Liver (tissue), 3 donors: ENCODE measurements at regions not wholly inside any gene's neighbourhood (a gene's known extent, or its start where the extent isn't known, plus 50 kb on each side); places are given as distances from the start of the nearest gene placed in this dataset.

Source experiments
- EGR1 ChIP-seq, 2 donors: IDR thresholded peaks; 2 replicates each; pipeline ENCODE4 v1.6.1; 2016 to 2018; ENCODE audit warnings: antibody characterized with exemption in 2 of 2, low read depth in 2 of 2
- FOXA1 ChIP-seq: IDR thresholded peaks from 2 replicates; pipeline ENCODE4 v1.6.1; 2016; ENCODE audit warnings: antibody characterized with exemption
- FOXA2 ChIP-seq: IDR thresholded peaks from 2 replicates; pipeline ENCODE4 v1.6.1; 2016; ENCODE audit warnings: antibody characterized with exemption
- JUND ChIP-seq, 2 donors: IDR thresholded peaks; 2 replicates each; pipeline ENCODE4 v1.6.1; 2016; ENCODE audit warnings: antibody characterized with exemption in 2 of 2
- SP1 ChIP-seq: IDR thresholded peaks from 2 replicates; pipeline ENCODE4 v1.6.1; 2018; ENCODE audit warnings: antibody characterized with exemption, mild to moderate bottlenecking
- TAF1 ChIP-seq: conservative IDR thresholded peaks from 2 replicates; pipeline ENCODE4 v1.6.1; 2016; ENCODE audit warnings: antibody characterized with exemption, mild to moderate bottlenecking
- YY1 ChIP-seq: IDR thresholded peaks from 2 replicates; pipeline ENCODE4 v1.6.1; 2016; ENCODE audit warnings: antibody characterized with exemption, mild to moderate bottlenecking
- TF ChIP-seq, protein P1 (sequence below): fragments of 150-350 bp; IDR thresholded peaks from 2 replicates; pipeline ENCODE4 v1.5.1; 2017; ENCODE audit warnings: improper control_type of control experiment, low read depth, low read length; ENCODE audit not compliant: missing input control
- TF ChIP-seq, protein P2 (sequence below): IDR thresholded peaks from 2 replicates; pipeline ENCODE4 v1.6.1; 2016; ENCODE audit warnings: antibody characterized with exemption, mild to moderate bottlenecking
- TF ChIP-seq, protein P3 (sequence below): IDR thresholded peaks from 2 replicates; pipeline ENCODE4 v1.6.1; 2016; ENCODE audit warnings: antibody characterized with exemption
- TF ChIP-seq, protein P4 (sequence below): IDR thresholded peaks from 2 replicates; pipeline ENCODE4 v1.6.1; 2016; ENCODE audit warnings: antibody characterized with exemption
- donor health status: healthy.
- donor health status: healthy.

DNA sequence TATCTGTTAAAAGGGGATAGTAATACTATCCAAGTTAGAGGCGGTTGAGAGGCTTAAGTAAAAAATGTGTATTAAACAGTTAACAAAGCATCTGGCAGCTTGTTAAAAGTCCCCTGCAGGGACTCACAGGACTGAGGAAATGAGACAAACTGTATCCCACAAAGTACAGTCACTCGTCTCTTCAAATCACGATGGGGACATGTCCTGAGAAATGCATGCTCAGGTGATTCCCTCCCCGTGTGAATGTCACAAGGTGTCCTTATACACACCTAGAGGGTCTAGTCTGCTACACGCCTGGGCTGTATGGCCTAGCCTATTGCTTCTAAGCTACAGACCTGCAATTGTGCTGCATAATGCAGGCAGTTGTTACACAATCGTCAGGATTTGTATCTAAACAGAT is 237.0 kb downstream of the IRX2 start:
- TF ChIP-seq, protein P1, sequence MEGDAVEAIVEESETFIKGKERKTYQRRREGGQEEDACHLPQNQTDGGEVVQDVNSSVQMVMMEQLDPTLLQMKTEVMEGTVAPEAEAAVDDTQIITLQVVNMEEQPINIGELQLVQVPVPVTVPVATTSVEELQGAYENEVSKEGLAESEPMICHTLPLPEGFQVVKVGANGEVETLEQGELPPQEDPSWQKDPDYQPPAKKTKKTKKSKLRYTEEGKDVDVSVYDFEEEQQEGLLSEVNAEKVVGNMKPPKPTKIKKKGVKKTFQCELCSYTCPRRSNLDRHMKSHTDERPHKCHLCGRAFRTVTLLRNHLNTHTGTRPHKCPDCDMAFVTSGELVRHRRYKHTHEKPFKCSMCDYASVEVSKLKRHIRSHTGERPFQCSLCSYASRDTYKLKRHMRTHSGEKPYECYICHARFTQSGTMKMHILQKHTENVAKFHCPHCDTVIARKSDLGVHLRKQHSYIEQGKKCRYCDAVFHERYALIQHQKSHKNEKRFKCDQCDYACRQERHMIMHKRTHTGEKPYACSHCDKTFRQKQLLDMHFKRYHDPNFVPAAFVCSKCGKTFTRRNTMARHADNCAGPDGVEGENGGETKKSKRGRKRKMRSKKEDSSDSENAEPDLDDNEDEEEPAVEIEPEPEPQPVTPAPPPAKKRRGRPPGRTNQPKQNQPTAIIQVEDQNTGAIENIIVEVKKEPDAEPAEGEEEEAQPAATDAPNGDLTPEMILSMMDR: no peak
- TF ChIP-seq SP1 (no peak), JUND (IDR thresholded peaks at IDR 0.05) (no peak), EGR1 (IDR thresholded peaks at IDR 0.05; ENCODE audit: low read depth in 2 of 2) (no peak), YY1 (no peak), FOXA2 (no peak), TAF1 (no peak), FOXA1 (no peak)
- TF ChIP-seq, protein P2, sequence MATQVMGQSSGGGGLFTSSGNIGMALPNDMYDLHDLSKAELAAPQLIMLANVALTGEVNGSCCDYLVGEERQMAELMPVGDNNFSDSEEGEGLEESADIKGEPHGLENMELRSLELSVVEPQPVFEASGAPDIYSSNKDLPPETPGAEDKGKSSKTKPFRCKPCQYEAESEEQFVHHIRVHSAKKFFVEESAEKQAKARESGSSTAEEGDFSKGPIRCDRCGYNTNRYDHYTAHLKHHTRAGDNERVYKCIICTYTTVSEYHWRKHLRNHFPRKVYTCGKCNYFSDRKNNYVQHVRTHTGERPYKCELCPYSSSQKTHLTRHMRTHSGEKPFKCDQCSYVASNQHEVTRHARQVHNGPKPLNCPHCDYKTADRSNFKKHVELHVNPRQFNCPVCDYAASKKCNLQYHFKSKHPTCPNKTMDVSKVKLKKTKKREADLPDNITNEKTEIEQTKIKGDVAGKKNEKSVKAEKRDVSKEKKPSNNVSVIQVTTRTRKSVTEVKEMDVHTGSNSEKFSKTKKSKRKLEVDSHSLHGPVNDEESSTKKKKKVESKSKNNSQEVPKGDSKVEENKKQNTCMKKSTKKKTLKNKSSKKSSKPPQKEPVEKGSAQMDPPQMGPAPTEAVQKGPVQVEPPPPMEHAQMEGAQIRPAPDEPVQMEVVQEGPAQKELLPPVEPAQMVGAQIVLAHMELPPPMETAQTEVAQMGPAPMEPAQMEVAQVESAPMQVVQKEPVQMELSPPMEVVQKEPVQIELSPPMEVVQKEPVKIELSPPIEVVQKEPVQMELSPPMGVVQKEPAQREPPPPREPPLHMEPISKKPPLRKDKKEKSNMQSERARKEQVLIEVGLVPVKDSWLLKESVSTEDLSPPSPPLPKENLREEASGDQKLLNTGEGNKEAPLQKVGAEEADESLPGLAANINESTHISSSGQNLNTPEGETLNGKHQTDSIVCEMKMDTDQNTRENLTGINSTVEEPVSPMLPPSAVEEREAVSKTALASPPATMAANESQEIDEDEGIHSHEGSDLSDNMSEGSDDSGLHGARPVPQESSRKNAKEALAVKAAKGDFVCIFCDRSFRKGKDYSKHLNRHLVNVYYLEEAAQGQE: no peak
- TF ChIP-seq, protein P3, sequence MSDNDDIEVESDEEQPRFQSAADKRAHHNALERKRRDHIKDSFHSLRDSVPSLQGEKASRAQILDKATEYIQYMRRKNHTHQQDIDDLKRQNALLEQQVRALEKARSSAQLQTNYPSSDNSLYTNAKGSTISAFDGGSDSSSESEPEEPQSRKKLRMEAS: no peak
- TF ChIP-seq, protein P4, sequence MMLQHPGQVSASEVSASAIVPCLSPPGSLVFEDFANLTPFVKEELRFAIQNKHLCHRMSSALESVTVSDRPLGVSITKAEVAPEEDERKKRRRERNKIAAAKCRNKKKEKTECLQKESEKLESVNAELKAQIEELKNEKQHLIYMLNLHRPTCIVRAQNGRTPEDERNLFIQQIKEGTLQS: no peak
